ENCODE measurements at regions not wholly inside any gene's neighbourhood (a gene's known extent, or its start where the extent isn't known, plus 50 kb on each side); places are given as distances from the start of the nearest gene placed in this dataset.

GRCh38 chr2:230657462-230657861 lies 55.2 kb upstream of the CAB39 start:
- Histone ChIP-seq H3K4me3 (ENCODE audit: low read depth, low read length, poor library complexity, severe bottlenecking) (no peak overlapping the region), H3K9me2 (ENCODE audit: insufficient read depth, low read length) (no peaks in the 10 kb centered on the region), H3K4me2 (ENCODE audit: low read length) (no peak overlapping the region), H4K20me1 (ENCODE audit: insufficient read depth, low read length) (no peaks in the 10 kb centered on the region), H3K79me2 (ENCODE audit: insufficient read depth, low read depth, low read length) (no peaks in the 10 kb centered on the region), H3K4me1 (ENCODE audit: insufficient read depth, low read length, poor library complexity, severe bottlenecking) (peaks cover 17% of the 10 kb centered on the region), H3K36me3 (ENCODE audit: insufficient read depth, low read length) (no peaks in the 10 kb centered on the region), H3K9me3 (ENCODE audit: low read length) (no peaks in the 10 kb centered on the region), H3K27ac (ENCODE audit: low read depth, low read length, poor library complexity, severe bottlenecking) (no peak overlapping the region), H2AFZ (ENCODE audit: low read length) (no peak overlapping the region)
- DNase-seq (ENCODE audit: low spot score) = no peak
- TF ChIP-seq, protein P1, sequence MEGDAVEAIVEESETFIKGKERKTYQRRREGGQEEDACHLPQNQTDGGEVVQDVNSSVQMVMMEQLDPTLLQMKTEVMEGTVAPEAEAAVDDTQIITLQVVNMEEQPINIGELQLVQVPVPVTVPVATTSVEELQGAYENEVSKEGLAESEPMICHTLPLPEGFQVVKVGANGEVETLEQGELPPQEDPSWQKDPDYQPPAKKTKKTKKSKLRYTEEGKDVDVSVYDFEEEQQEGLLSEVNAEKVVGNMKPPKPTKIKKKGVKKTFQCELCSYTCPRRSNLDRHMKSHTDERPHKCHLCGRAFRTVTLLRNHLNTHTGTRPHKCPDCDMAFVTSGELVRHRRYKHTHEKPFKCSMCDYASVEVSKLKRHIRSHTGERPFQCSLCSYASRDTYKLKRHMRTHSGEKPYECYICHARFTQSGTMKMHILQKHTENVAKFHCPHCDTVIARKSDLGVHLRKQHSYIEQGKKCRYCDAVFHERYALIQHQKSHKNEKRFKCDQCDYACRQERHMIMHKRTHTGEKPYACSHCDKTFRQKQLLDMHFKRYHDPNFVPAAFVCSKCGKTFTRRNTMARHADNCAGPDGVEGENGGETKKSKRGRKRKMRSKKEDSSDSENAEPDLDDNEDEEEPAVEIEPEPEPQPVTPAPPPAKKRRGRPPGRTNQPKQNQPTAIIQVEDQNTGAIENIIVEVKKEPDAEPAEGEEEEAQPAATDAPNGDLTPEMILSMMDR (conservative IDR thresholded peaks at IDR 0.05; ENCODE audit: low read length) = no peak
- TF ChIP-seq EZH2phosphoT487 (IDR thresholded peaks at IDR 0.05; ENCODE audit: borderline replicate concordance, low read depth, low read length) = no peak
- intact Hi-C loops (cut with micrococcal nuclease; ENCODE audit: unreplicated experiment) = no loop called here
- BruUV-seq (replicated peaks) = no TSS peak
- ChIA-PET POLR2A (interaction anchor here (0.6 to 1.3 kb wide), 2 partner anchors 13 to 516 kb away, joined by 3 to 4 read pairs; no protein-coding TSS in a partner anchor), CTCF (ENCODE audit: unreplicated experiment) (no interaction called here)

DNA sequence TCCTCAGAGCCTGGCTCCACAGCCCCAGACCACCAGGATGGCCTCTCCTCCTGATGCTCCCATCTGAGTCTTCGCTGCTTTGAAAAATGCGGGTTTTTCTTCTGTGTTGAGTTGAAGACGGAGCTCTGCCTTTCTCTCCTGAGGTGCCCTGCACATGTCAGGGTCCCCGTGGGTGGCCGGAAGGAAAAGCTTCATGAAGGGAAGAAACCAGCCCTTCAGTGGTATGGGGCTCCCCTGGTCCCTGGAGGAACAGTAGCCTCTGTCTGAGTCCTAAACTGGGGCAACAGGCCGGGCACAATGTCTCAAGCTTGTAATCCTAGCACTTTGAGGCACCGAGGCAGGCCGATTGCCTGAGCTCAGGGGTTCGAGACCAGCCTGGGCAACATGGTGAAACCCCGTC lies 54.7 kb upstream of the CAB39 start:
- Histone ChIP-seq H3K9me2 (ENCODE audit: insufficient read depth, low read length) (no peaks in the 10 kb centered on the region), H3K4me1 (ENCODE audit: insufficient read depth, low read length, poor library complexity, severe bottlenecking) (peaks cover 17% of the 10 kb centered on the region), H3K4me2 (ENCODE audit: low read length) (no peak overlapping the region), H2AFZ (ENCODE audit: low read length) (no peak overlapping the region), H3K36me3 (ENCODE audit: insufficient read depth, low read length) (no peaks in the 10 kb centered on the region), H3K79me2 (ENCODE audit: insufficient read depth, low read depth, low read length) (no peaks in the 10 kb centered on the region), H3K4me3 (ENCODE audit: low read depth, low read length, poor library complexity, severe bottlenecking) (no peak overlapping the region), H3K9me3 (ENCODE audit: low read length) (no peaks in the 10 kb centered on the region), H4K20me1 (ENCODE audit: insufficient read depth, low read length) (no peaks in the 10 kb centered on the region), H3K27ac (ENCODE audit: low read depth, low read length, poor library complexity, severe bottlenecking) (no peak overlapping the region)
- intact Hi-C loops (cut with micrococcal nuclease; ENCODE audit: unreplicated experiment) = no loop called here
- no peak for DNase-seq (ENCODE audit: low spot score)
- TF ChIP-seq, protein P1 (conservative IDR thresholded peaks at IDR 0.05; ENCODE audit: low read length) = no peak
- no peak for TF ChIP-seq EZH2phosphoT487 (IDR thresholded peaks at IDR 0.05; ENCODE audit: borderline replicate concordance, low read depth, low read length)
- no TSS peak for BruUV-seq (replicated peaks)
- ChIA-PET CTCF (ENCODE audit: unreplicated experiment) (no interaction called here), POLR2A (interaction anchor here (0.6 to 1.3 kb wide), 2 partner anchors 12 to 516 kb away, joined by 3 to 4 read pairs; no protein-coding TSS in a partner anchor)

- no peaks in the 10 kb centered on the region for H3K9me3 ChIP-seq (ENCODE audit: low read length)
- H2AFZ ChIP-seq (ENCODE audit: low read length) = no peak overlapping the region
- no peaks in the 10 kb centered on the region for H4K20me1 ChIP-seq (ENCODE audit: insufficient read depth, low read length)
- no peaks in the 10 kb centered on the region for H3K36me3 ChIP-seq (ENCODE audit: insufficient read depth, low read length)
- H3K27ac ChIP-seq (ENCODE audit: low read depth, low read length, poor library complexity, severe bottlenecking) = no peak overlapping the region
- no peaks in the 10 kb centered on the region for H3K9me2 ChIP-seq (ENCODE audit: insufficient read depth, low read length)
- no TSS peak for BruUV-seq (replicated peaks)
- H3K4me1 ChIP-seq (ENCODE audit: insufficient read depth, low read length, poor library complexity, severe bottlenecking) = peaks cover 17% of the 10 kb centered on the region
- intact Hi-C loops (cut with micrococcal nuclease; ENCODE audit: unreplicated experiment) = no loop called here
- TF ChIP-seq, protein P1 (conservative IDR thresholded peaks at IDR 0.05; ENCODE audit: low read length) = no peak
- TF ChIP-seq EZH2phosphoT487 (IDR thresholded peaks at IDR 0.05; ENCODE audit: borderline replicate concordance, low read depth, low read length) = no peak
- DNase-seq (ENCODE audit: low spot score) = no peak
- H3K4me2 ChIP-seq (ENCODE audit: low read length) = no peak overlapping the region
- ChIA-PET POLR2A (interaction anchor here (1.3 kb wide), 1 partner anchor 12 kb away, joined by 4 read pairs; no protein-coding TSS in a partner anchor), CTCF (ENCODE audit: unreplicated experiment) (no interaction called here)
- H3K79me2 ChIP-seq (ENCODE audit: insufficient read depth, low read depth, low read length) = no peaks in the 10 kb centered on the region
- no peak overlapping the region for H3K4me3 ChIP-seq (ENCODE audit: low read depth, low read length, poor library complexity, severe bottlenecking)
Observed at GRCh38 chr2:230658577-230658876, 54.1 kb upstream of the CAB39 start.
